Smooth muscle cell (in vitro differentiated cells): ENCODE measurements at regions not wholly inside any gene's neighbourhood (a gene's known extent, or its start where the extent isn't known, plus 50 kb on each side); places are given as distances from the start of the nearest gene placed in this dataset.
A peak's percentile ranks its signal among the peaks of the same experiment; 100 is the strongest.

Experiments used
- DNase-seq: peaks from one replicate; lab custom pipeline; 2025; ENCODE audit not compliant: unreplicated experiment; lab: John Stamatoyannopoulos, UW
- H2AFZ ChIP-seq: fragments of 200-600 bp; sonication (generic); 2 replicates; pipeline ENCODE4 v1.6.0; 2016; ENCODE audit warnings: antibody characterized with exemption, low read depth, mild to moderate bottlenecking
- H3F3A ChIP-seq: fragments of 200-600 bp; sonication (generic); 2 replicates; pipeline ENCODE4 v1.6.0; 2017; ENCODE audit warnings: antibody characterized with exemption, low read depth
- H3K27ac ChIP-seq: fragments of 200-600 bp; sonication (generic); 2 replicates; pipeline ENCODE4 v1.5.1; 2016; ENCODE audit warnings: low read depth, mild to moderate bottlenecking
- H3K27me3 ChIP-seq: fragments of 200-600 bp; sonication (generic); 2 replicates; pipeline ENCODE4 v1.6.1; 2016; ENCODE audit warnings: low read depth, mild to moderate bottlenecking
- H3K36me3 ChIP-seq: fragments of 200-600 bp; sonication (generic); 2 replicates; pipeline ENCODE4 v1.5.1; 2016; ENCODE audit warnings: low read depth
- H3K4me1 ChIP-seq: fragments of 200-600 bp; sonication (generic); 2 replicates; pipeline ENCODE4 v1.5.1; 2016; ENCODE audit warnings: low read depth
- H3K4me2 ChIP-seq: fragments of 200-600 bp; sonication (generic); 2 replicates; pipeline ENCODE4 v1.6.0; 2016; ENCODE audit warnings: mild to moderate bottlenecking
- H3K4me3 ChIP-seq: fragments of 200-600 bp; sonication (generic); 2 replicates; pipeline ENCODE4 v1.5.1; 2016; ENCODE audit warnings: mild to moderate bottlenecking
- H3K79me2 ChIP-seq: fragments of 200-600 bp; sonication (generic); 2 replicates; pipeline ENCODE4 v1.6.0; 2016; ENCODE audit warnings: low read depth, mild to moderate bottlenecking
- H3K9ac ChIP-seq: fragments of 200-600 bp; sonication (generic); 2 replicates; pipeline ENCODE4 v1.6.0; 2016; ENCODE audit warnings: low read depth
- H3K9me3 ChIP-seq: fragments of 200-600 bp; sonication (generic); replicated peaks from 2 replicates; pipeline ENCODE4 v1.5.1; 2016; ENCODE audit warnings: low read depth
- H4K20me1 ChIP-seq: fragments of 200-600 bp; sonication (generic); 2 replicates; pipeline ENCODE4 v1.6.0; 2016; ENCODE audit warnings: low read depth
- WGBS: methylation state at CpG from one replicate; pipeline ENCODE4 v1.1.7; 2016; ENCODE audit warnings: low lambda C conversion rate; 5-methylcytosine and 5-hydroxymethylcytosine counted together
- TF ChIP-seq, protein P1 (sequence below): fragments of 200-600 bp; sonication (generic); IDR thresholded peaks from 2 replicates; pipeline ENCODE4 v1.5.1; 2017; ENCODE audit warnings: borderline replicate concordance, mild to moderate bottlenecking, antibody characterized with exemption; ENCODE audit not compliant: insufficient read depth, poor library complexity, severe bottlenecking

DNA sequence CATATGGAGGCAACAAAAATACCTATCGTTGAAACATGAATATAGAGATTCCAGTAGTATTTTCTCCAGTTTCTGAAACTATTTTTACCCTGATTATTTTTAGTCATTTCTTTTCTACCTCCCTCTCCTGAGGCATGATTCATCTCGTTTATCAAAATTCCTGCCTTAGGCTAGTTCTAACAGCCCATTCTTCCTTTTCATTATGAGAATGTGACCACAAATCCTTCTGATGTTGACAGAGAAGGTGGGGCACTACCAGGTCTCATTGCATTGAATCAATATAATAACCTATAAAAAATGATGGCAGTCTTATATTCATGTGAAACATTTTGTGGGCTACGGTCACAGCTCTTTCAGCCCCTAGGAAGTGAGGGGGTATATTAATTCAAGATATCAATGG, 406.5 kb upstream of the UBE2E3 start:
- H3K4me3 ChIP-seq, result no peak overlapping the region
- DNase-seq, result no peak
- no peak overlapping the region for H3K27ac ChIP-seq
- no peak overlapping the region for H2AFZ ChIP-seq
- H3K9me3 ChIP-seq, result no peaks in the 10 kb centered on the region
- H4K20me1 ChIP-seq, result no peaks in the 10 kb centered on the region
- H3K9ac ChIP-seq, result no peak overlapping the region
- H3K79me2 ChIP-seq, result no peaks in the 10 kb centered on the region
- no peaks in the 10 kb centered on the region for H3K27me3 ChIP-seq
- H3K36me3 ChIP-seq, result no peaks in the 10 kb centered on the region
- no peak overlapping the region for H3K4me2 ChIP-seq
- TF ChIP-seq, protein P1, sequence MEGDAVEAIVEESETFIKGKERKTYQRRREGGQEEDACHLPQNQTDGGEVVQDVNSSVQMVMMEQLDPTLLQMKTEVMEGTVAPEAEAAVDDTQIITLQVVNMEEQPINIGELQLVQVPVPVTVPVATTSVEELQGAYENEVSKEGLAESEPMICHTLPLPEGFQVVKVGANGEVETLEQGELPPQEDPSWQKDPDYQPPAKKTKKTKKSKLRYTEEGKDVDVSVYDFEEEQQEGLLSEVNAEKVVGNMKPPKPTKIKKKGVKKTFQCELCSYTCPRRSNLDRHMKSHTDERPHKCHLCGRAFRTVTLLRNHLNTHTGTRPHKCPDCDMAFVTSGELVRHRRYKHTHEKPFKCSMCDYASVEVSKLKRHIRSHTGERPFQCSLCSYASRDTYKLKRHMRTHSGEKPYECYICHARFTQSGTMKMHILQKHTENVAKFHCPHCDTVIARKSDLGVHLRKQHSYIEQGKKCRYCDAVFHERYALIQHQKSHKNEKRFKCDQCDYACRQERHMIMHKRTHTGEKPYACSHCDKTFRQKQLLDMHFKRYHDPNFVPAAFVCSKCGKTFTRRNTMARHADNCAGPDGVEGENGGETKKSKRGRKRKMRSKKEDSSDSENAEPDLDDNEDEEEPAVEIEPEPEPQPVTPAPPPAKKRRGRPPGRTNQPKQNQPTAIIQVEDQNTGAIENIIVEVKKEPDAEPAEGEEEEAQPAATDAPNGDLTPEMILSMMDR, result no peak
- H3K4me1 ChIP-seq, result no peaks in the 10 kb centered on the region
- 61% methylated on average over 3 of the region's 3 CpGs for WGBS
- no peaks in the 10 kb centered on the region for H3F3A ChIP-seq

DNA sequence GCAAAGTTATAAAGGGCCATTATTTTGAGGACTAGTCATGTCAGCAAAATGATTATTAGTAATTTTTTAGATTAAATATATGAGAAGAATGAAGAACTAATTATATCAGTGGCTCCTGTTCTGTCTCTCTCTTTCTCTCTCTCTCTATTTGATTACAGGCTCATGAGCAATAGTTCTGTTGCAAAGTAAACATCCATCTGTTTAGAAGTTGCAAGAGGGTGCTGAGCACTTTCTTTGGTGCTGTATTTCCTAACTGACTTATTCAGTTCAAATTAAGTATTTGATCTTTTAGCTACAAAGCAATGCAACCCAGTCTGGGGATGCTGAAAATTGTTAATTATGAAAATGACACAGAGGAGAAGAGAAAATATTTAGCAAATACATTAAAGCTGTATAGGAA, 408.1 kb upstream of the UBE2E3 start:
- no peaks in the 10 kb centered on the region for H3K4me1 ChIP-seq
- H4K20me1 ChIP-seq, result no peaks in the 10 kb centered on the region
- no peaks in the 10 kb centered on the region for H3F3A ChIP-seq
- H3K4me2 ChIP-seq, result no peak overlapping the region
- H3K79me2 ChIP-seq, result no peaks in the 10 kb centered on the region
- no peak overlapping the region for H3K9ac ChIP-seq
- no peak for DNase-seq
- H3K4me3 ChIP-seq, result no peak overlapping the region
- TF ChIP-seq, protein P1, result no peak
- H3K27me3 ChIP-seq, result no peaks in the 10 kb centered on the region
- H3K36me3 ChIP-seq, result no peaks in the 10 kb centered on the region
- peak overlapping the region; percentile 49 for H3K27ac ChIP-seq
- H3K9me3 ChIP-seq, result no peaks in the 10 kb centered on the region
- no peak overlapping the region for H2AFZ ChIP-seq

DNA sequence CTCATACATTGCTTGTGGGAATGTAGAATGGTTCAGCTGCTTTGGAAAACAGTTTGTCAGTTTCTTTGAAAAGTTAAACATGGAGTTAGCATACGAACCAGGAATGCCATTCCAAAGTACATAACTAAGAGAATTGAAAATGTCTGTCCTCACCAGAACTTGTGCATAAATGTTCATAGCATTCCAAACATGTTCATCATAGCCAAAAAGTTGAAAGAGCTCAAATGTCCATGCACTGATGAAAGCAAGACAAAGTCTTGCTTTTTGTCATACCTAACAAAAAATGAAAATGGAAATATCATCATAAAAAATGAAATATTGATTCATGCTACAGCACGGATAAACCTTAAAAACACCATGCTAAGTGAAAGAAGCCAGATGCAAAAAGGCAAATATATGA, 408.8 kb upstream of the UBE2E3 start:
- no peak overlapping the region for H3K9ac ChIP-seq
- H2AFZ ChIP-seq, result no peak overlapping the region
- no peaks in the 10 kb centered on the region for H4K20me1 ChIP-seq
- no peaks in the 10 kb centered on the region for H3K4me1 ChIP-seq
- H3K4me3 ChIP-seq, result no peak overlapping the region
- WGBS, result 46% methylated on average over 2 of the region's 2 CpGs
- TF ChIP-seq, protein P1, result no peak
- H3K9me3 ChIP-seq, result no peaks in the 10 kb centered on the region
- H3K79me2 ChIP-seq, result no peaks in the 10 kb centered on the region
- H3F3A ChIP-seq, result no peaks in the 10 kb centered on the region
- peak overlapping the region; percentile 49 for H3K27ac ChIP-seq
- peak overlapping the region; percentile 28 for H3K4me2 ChIP-seq
- no peaks in the 10 kb centered on the region for H3K36me3 ChIP-seq
- no peak for DNase-seq
- no peaks in the 10 kb centered on the region for H3K27me3 ChIP-seq

DNA sequence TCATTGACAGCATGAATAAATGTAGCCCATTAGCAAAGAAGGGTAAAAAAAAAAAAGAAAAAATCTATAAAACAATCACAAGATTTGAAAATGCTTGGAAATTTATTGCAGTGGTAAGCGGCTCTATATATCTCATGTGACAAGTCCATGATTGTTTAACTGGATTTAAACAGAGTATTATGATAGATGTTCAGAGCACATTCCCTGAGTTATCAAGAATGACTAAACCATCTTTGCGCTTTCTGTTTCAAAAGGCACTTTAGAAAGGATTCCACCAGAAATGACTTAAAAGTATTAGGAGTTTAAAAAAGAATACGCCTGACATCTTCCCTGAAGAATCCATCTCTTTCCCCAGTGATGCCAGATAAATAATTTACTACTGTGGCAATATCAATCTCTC, 409.5 kb upstream of the UBE2E3 start:
- H3K4me3 ChIP-seq, result no peak overlapping the region
- TF ChIP-seq, protein P1, result no peak
- H3K4me2 ChIP-seq, result peak overlapping the region; percentile 28
- H3K4me1 ChIP-seq, result no peaks in the 10 kb centered on the region
- no peaks in the 10 kb centered on the region for H3K9me3 ChIP-seq
- H3K9ac ChIP-seq, result no peak overlapping the region
- no peaks in the 10 kb centered on the region for H3F3A ChIP-seq
- H3K36me3 ChIP-seq, result no peaks in the 10 kb centered on the region
- H3K79me2 ChIP-seq, result no peaks in the 10 kb centered on the region
- WGBS, result 53% methylated on average over 3 of the region's 3 CpGs
- no peaks in the 10 kb centered on the region for H4K20me1 ChIP-seq
- H2AFZ ChIP-seq, result no peak overlapping the region
- peak overlapping the region; percentile 49 for H3K27ac ChIP-seq
- H3K27me3 ChIP-seq, result no peaks in the 10 kb centered on the region
- no peak for DNase-seq
